Right lobe of liver (tissue), 6 donors: ENCODE measurements at regions not wholly inside any gene's neighbourhood (a gene's known extent, or its start where the extent isn't known, plus 50 kb on each side); places are given as distances from the start of the nearest gene placed in this dataset.

Experiments
- ATAC-seq, 4 donors: fragments of 200-7000 bp; cut with Tn5 transposase; one replicate each; pipeline ENCODE4 v1.9.1; 2020; ENCODE audit warnings: mild to moderate bottlenecking in 4 of 4, moderate library complexity in 4 of 4
- DNase-seq, 3 donors: peaks; one replicate each; pipeline ENCODE4 v3.0.0-alpha.2; 2020
- H3K27ac ChIP-seq, 3 donors: fragments of 200-600 bp; one replicate each; pipeline ENCODE4 v1.8.0; 2022
- H3K27me3 ChIP-seq, 2 donors: fragments of 200-600 bp; one replicate each; pipeline ENCODE4 v1.8.0; 2022
- H3K36me3 ChIP-seq, 4 donors: fragments of 200-600 bp; sonication (generic) in 1 of 4; one replicate each; pipeline versions ENCODE4 v1.5.1 to v1.8.0; 2017 to 2022; ENCODE audit warnings: control low read depth in 1 of 4
- H3K4me1 ChIP-seq, 4 donors: fragments of 200-600 bp; sonication (generic) in 1 of 4; one replicate each; pipeline versions ENCODE4 v1.5.1 to v1.8.0; 2017 to 2022; ENCODE audit warnings: control low read depth in 1 of 4
- H3K4me3 ChIP-seq, 3 donors: fragments of 200-600 bp; one replicate each; pipeline ENCODE4 v1.8.0; 2022
- H3K9me3 ChIP-seq, 4 donors: fragments of 200-600 bp; sonication (generic) in 1 of 4; one replicate each; pipeline versions ENCODE4 v1.5.1 to v1.8.0; 2017 to 2022; ENCODE audit warnings: control low read depth in 1 of 4
- CTCF ChIP-seq, 4 donors: fragments of 200-600 bp in 3 of 4; fragments of 450-650 bp in 1 of 4; IDR thresholded peaks; one replicate each; pipeline versions ENCODE4 v1.5.1 to v1.8.0; 2016 to 2022; ENCODE audit warnings: antibody characterized with exemption in 4 of 4, mild to moderate bottlenecking in 2 of 4
- POLR2A ChIP-seq: fragments of 450-650 bp; IDR thresholded peaks from one replicate; pipeline ENCODE4 v1.6.1; 2017; ENCODE audit warnings: antibody characterized with exemption, mild to moderate bottlenecking
- WGBS: methylation state at CpG from one replicate; pipeline ENCODE4 v1.1.6; 2018; ENCODE audit warnings: low coverage, low lambda C conversion rate; ENCODE audit not compliant: insufficient coverage; ENCODE audit errors: missing lambda C conversion rate; 5-methylcytosine and 5-hydroxymethylcytosine counted together
- intact Hi-C, 2 donors: fragments of 100-400 bp; cut with DNase I; formaldehyde crosslinking; loops; one replicate each; pipeline versions ENCODE4 v1.11.2 to v1.14.1; 2022
- donor health status: DM: no; HTN: yes; CAD: no.
- donor health status: DM: no; HTN: no; CAD: no.
- donor health status: DM: no; HTN: no; CAD: no.
- donor health status: DM: no; HTN: yes; CAD: no.
- donor health status: DM: no; HTN: yes; CAD: no.

GRCh38 chr11:97516688-97517087, 1126.9 kb downstream of the JRKL start:
- Histone ChIP-seq H3K27ac (no peak overlapping the region), H3K27me3 (no peaks in the 10 kb centered on the region), H3K4me3 (no peak overlapping the region), H3K9me3 (no peaks in the 10 kb centered on the region), H3K36me3 (no peaks in the 10 kb centered on the region), H3K4me1 (no peaks in the 10 kb centered on the region)
- intact Hi-C loops = no loop called here
- TF ChIP-seq POLR2A (no peak), CTCF (IDR thresholded peaks at IDR 0.05) (no peak)
- DNase-seq = no peak
- WGBS = 54% methylated on average over 3 of the region's 3 CpGs
- ATAC-seq = no peak

GRCh38 chr11:97525273-97525672, 1135.5 kb downstream of the JRKL start:
- WGBS = 18% methylated on average over 2 of the region's 2 CpGs
- Histone ChIP-seq H3K4me3 (no peak overlapping the region), H3K9me3 (no peaks in the 10 kb centered on the region), H3K27me3 (no peaks in the 10 kb centered on the region), H3K36me3 (no peaks in the 10 kb centered on the region), H3K4me1 (no peaks in the 10 kb centered on the region), H3K27ac (no peak overlapping the region)
- TF ChIP-seq CTCF (IDR thresholded peaks at IDR 0.05) = no peak
- no peak for TF ChIP-seq POLR2A
- no peak for ATAC-seq
- DNase-seq = no peak
- intact Hi-C loops = no loop called here

GRCh38 chr11:97537407-97538150, 1147.8 kb downstream of the JRKL start:
- H3K36me3 ChIP-seq = no peaks in the 10 kb centered on the region

GRCh38 chr11:97544431-97544830, 1154.6 kb downstream of the JRKL start:
- TF ChIP-seq POLR2A (no peak), CTCF (IDR thresholded peaks at IDR 0.05) (no peak)
- Histone ChIP-seq H3K27me3 (no peaks in the 10 kb centered on the region), H3K4me1 (no peaks in the 10 kb centered on the region), H3K4me3 (no peak overlapping the region), H3K9me3 (no peaks in the 10 kb centered on the region), H3K27ac (no peak overlapping the region), H3K36me3 (no peaks in the 10 kb centered on the region)
- intact Hi-C loops = no loop called here
- no peak for DNase-seq
- ATAC-seq = no peak

More at GRCh38 chr11:97537407-97538150, 1147.8 kb downstream of the JRKL start:
- 58% methylated on average over 4 of the region's 14 CpGs for WGBS
- TF ChIP-seq POLR2A (no peak), CTCF (IDR thresholded peaks at IDR 0.05) (no peak)
- Histone ChIP-seq H3K27me3 (no peaks in the 10 kb centered on the region), H3K9me3 (no peaks in the 10 kb centered on the region), H3K4me1 (no peaks in the 10 kb centered on the region), H3K27ac (no peak overlapping the region), H3K4me3 (no peak overlapping the region)
- DNase-seq (no peak), ATAC-seq (no peak)
- intact Hi-C loops = no loop called here

GRCh38 chr11:97548280-97548679, 1158.5 kb downstream of the JRKL start:
- intact Hi-C loops = no loop called here
- TF ChIP-seq CTCF (IDR thresholded peaks at IDR 0.05) (no peak), POLR2A (no peak)
- Histone ChIP-seq H3K27ac (no peak overlapping the region), H3K36me3 (no peaks in the 10 kb centered on the region), H3K4me1 (no peaks in the 10 kb centered on the region), H3K27me3 (no peaks in the 10 kb centered on the region), H3K4me3 (no peak overlapping the region), H3K9me3 (no peaks in the 10 kb centered on the region)
- 56% methylated on average over 1 of the region's 2 CpGs for WGBS
- DNase-seq (no peak), ATAC-seq (no peak)
